HG03159 (cell line): ENCODE measurements at regions not wholly inside any gene's neighbourhood (a gene's known extent, or its start where the extent isn't known, plus 50 kb on each side); places are given as distances from the start of the nearest gene placed in this dataset.
A peak's percentile ranks its signal among the peaks of the same experiment; 100 is the strongest.

Experiments
- ATAC-seq: cut with Tn5 transposase; IDR thresholded peaks from one replicate; pipeline ENCODE4 v1.9.1; 2021; ENCODE audit warnings: mild to moderate bottlenecking, moderate library complexity; ENCODE audit not compliant: unreplicated experiment

DNA sequence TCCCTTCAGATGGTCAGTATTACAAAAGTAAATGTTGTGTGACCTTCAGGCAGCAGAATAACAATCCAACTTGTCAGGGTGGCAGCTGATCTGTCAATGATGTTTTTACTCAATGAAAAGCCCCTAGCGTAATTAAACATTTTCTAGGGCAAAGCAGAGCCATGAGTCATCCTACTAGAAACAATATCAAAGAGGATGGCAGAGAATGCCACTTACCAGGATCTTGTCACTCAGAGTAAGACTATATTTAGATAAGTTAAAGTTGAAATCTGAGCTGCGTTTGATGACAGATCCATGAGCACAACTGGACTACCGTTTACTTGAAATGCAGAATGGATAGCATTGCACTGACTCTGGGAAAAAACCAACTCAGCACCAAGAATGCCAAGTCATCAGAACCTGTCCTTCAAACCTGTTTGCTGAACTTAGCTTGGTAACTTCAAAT is 612.6 kb upstream of the ACVR2A start:
- ATAC-seq: no peak

DNA sequence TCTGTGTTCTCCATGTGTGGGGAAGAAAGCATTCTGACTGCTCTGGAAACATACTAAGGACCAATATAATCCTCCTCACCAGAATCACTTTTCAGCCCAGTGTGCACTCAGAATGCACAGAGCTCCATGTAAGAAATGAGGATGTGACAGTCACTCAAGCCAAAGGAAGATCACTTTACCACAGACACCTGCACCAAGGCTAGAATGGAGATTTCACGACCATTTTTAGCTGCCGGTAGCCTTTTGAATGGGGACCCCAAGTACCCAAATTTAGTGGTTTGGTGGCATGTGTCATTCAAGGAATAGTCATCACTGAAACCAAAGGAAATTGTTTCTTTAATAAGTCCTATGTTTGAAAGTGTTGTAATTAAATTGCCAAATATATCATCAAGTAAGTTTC is 613.2 kb upstream of the ACVR2A start:
- peak; percentile 66 for ATAC-seq

DNA sequence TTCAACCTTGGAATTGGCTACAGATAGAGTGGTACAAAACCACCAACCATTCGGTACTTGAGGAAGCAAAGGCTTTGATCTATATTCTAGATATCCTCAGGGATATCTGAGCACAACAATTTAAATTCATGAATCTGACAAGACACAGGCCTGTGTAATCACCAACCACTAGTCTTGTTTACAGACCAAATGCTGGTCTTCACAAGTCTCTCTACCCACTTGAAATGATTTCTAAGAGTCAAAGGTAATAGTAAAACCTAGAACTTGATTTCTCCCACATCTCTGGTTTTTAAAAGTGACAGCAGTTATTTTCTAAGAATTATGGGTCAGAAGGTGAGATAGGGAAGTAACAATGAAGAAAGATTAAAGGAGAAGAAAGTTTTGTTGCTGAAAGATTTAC is 613.7 kb upstream of the ACVR2A start:
- ATAC-seq: no peak

DNA sequence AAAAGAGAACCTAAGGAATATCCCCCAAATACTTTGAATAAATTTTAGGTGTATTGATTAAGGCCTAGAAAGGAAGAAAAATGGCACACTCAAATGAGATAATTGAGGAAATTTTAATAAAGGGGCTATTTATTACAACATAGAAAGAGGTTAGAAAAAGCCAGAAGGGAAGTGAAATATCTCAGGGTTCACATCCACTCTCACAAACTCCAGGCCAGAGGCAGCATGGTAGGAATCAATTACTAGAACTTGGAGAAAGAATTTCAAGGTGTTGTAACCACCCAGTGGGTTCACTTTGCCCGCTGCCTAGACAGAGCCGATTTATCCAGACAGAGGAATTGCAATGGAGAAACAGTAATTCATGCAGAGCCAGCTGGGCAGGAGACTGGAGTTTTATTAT is 617.5 kb upstream of the ACVR2A start:
- ATAC-seq: no peak

DNA sequence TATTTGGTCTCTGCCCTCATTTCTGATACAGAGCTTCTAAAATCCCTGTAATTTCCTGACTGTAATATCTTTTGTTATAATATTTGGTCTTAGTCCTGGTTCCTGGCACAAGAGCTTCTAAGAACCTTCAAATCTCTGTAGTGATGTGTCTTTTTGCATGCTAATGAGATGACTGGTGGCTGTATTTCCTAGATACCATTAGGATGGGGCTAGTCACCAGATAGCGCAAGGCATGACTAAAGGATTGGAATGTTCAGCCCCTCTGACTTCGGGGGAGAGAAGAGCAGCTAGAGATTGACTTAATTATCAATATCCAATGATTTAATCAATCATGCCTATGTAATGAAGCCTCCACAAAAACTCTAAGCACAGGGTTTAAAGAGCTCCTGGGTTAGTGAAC is 620.8 kb upstream of the ACVR2A start:
- no peak for ATAC-seq

DNA sequence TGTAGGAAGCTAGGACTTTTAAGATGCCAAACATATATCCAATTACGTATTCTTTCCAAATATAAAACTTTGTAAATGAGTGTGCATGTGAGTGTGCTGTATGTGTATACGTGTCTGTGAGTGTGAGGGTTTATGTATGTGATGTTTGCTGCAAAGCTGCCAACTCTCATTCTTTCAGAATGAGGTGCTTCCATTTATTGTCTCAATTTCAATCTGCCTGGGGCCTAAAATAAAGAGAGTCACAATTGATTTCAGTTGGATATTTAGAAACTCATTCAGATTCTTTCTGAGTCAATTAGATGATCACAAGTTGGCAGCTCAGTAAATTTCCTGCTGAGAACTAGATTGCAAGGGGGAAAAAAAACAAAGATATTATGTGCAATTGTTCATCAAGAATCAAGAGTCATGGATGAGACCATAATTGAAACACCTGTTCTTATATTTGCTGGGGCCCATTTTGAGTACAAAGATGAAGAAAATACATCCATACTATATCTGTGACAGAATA is 621.2 kb upstream of the ACVR2A start:
- ATAC-seq: no peak

DNA sequence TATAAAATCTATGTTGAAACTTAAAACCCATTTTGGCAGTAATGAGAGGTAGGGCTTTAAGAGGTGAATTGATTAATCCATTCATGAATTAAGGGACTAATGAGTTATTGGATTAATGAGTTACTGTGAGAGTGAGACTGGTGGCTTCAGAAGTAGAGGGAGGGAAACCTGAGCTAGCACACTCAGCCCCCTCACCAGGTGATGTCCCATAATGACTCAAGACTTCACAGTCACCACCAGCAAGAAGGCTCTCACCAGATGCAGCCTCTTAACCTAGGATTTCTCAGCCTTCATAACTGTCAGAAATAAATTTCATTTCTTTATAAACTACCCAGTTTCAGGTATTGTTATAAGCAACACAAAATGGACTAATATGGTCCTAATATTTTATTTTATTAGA is 621.7 kb upstream of the ACVR2A start:
- ATAC-seq: peak; percentile 78

DNA sequence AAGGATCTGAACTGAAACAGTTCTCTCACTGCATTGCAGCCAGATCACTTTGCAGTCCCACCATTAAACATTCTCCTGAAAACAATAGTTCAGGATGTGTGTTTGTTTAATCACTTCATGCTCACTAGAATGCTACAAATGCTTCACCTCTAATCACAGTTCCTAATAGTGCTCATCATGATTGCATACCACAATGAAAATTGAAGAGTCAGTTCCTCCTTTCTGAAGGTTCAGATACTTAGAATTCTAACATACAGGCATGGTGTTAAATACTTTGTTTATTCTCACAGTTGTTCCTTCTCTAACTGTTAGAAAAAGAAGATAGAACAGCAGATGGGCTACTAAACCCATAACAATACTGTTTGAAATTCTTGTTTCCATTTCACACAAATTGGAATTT is 622.3 kb upstream of the ACVR2A start:
- ATAC-seq: peak; percentile 67

DNA sequence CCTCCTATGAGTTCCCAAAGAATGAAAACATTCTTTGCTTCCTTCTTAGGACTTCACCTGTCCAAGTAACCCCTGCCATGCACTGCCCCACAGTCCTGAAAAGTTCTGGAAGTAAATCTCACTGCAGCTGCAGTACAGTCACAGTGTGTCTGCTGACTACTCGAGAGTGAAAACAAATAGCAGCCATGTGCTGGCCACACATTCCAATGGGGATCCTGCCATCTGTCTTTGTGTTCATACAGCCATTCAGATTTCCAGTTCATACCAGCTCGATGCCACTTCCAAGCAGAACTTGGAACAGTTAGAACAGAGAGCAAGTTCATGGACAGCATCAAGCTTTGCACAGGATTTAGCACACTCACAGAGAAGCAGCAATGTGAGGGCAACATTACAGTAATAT is 629.9 kb upstream of the ACVR2A start:
- ATAC-seq: no peak

DNA sequence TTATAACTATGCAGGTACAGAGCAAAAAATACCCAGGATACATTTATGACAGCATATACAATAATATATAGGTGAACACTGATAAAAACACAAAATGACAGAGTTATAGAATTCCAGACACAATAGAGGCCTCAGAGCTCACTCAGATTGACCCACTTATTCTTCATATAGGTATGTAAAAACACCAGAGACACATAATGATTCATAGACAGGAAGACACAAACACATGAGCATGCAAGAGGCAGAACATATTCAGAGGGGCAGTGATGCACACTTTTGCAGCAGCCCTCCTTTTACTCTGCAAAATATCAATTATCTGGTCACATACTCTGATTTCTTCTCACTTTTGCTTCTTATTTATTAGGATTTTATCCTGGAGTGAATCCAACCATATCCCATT is 633.3 kb upstream of the ACVR2A start:
- no peak for ATAC-seq

DNA sequence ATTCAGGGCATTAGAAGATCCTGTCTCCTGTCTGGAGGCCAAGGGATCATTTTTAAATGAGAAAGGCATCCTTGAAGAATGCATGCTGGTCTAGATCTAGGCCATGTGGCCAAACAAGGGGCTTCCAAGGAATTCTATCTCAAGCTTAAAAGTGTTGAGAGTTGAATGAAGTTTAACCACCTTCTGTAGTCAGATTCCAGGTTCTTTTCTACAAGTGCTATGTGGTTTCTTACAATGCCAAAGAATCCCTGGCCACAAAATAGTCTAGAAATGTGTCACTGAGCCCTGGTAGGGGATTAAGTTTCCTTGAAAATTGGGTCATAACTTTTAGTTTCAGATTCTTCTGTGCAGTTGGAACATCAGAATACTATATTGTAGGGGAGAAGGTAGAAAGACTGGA is 640.7 kb upstream of the ACVR2A start:
- no peak for ATAC-seq

DNA sequence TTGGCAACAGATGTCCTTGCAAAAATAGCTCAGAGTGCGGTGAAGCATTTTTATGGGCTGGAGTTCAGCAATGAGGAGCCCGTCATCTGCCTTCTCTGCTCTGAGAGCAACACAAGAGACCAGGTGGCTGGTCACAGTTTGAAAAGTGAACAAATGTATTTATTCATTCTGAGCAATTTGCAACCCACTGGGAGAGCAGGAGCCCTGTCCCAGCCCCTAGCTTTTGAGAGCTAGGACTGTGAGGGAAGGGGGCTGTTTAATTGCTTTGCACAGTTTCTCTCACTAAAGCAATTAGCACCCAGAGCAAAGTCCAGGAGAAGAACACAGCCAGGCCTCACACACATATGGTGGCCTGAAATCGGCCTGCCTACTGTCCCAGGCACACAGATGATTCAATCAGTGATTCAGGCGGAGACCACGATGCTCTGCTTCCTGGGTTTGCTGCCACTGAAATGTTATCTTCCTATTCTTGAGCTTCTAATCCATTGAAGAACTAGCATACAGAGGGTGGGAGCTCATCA is 646.1 kb upstream of the ACVR2A start:
- no peak for ATAC-seq

DNA sequence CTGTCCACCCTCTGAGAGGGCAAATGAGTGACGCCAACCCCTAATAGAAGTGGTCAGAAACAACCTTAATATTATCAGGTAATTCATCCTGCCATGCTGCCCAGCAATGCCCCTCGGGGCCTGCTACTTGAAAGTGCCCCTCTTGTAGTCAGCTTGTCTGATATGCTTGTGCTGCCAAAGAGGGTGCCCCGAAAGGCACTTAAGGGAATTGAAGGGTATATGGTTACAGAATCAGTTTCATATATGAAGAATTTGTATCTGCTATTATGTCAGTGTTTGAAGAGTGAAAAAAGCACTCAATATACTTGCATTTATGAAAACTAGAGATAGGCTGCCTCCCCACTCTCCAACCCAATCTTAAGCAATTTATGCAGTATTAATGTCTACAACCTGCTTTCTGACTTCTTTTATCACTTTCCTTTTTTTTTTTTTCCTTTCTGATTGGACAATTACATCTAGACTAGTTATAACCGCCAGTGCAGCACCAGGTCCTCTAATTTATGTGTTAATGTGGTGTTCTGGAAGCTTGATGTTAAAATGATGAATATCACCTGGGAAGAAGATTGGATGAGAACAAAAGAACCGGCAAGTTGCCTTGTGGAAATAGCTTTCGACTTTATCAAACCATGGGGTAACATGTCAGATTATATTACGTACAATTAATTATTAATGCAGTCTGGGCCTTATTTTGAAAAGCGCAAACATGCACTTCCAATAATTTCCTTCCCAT is 646.9 kb upstream of the ACVR2A start:
- no peak for ATAC-seq

DNA sequence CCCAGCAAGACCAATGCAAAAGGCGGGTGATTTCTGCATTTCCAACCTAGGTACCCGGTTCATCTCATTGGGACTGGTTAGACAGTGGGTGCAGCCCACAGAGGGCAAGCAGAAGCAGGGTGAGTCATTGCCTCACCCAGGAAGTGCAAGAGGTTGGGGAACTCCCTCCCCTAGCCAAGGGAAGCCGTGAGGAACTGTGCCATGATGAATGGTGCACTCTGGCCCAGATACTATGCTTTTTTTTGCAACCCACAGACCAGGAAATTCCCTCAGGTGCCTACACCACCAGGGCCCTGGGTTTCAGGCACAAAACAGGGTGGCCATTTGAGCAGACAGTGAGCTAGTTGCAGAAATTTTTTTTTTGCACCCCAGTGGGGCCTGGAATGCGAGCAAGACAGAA is 662.6 kb upstream of the ACVR2A start:
- peak; percentile 62 for ATAC-seq

DNA sequence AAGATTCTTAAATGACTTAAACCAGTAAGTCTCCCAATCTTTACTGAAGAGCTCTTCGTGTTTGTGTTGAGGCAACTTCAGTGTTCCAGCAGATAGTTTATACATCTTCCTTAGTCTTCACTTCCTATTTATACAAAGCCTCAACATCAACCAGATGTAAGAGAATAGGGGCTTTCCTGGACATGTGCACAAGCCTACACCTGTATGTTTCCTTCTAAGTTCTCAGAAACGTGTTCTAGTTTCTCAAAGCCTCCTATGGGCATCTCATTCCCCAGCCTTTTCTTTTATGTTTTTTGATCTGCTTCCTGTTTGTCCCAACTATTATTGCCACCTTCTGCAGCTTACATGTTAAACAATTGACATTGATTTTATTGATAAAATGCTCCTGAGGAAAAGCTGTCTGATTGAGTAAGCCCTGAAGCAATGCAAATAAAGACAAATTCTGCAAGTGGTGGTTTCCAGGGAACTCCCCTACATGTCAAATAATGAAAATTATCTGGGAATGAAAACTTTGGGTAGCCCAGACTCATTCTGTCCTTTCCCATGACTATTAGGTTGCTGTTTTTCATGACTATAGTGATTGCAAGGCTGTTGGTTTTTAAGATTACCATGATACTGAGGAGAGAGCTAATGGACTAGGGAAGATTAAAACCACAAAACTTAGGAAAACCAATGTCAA is 663.3 kb upstream of the ACVR2A start:
- ATAC-seq: peak; percentile 52

DNA sequence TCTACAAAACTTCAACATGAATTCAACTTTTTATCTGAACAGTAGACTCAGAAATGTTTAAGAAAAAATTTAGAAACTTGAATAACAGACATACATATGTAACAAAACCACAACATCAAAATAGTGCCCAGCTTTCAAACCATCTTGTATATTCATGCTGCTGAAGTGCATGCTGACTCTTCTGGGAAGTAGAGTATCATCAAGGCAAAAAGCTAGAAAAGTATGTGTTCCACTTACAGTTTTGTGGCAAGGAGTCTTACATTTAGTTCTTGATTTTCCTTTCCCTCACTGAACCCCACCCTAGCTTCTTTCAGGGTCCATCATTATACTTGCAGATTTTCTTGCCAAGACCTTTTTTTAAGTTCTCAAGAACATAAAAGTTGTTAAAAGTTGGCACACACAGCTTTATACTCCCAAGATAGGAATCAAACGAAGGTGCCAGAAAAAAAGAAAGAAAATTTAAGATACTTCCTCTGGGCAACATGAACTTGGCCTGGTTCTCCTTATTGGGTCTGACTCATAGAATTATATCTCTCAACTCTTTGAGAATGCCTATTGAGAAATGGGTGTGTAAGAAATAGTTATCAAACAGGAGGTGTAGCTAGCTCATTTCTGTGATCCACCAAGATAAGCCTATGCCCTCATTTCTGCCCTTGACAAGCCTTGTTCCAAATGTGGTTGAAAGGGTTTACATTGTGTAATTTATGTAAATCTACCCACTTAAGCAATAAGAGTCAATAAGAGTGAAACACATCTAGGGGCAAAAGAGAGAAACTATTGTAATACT is 667.6 kb upstream of the ACVR2A start:
- no peak for ATAC-seq

DNA sequence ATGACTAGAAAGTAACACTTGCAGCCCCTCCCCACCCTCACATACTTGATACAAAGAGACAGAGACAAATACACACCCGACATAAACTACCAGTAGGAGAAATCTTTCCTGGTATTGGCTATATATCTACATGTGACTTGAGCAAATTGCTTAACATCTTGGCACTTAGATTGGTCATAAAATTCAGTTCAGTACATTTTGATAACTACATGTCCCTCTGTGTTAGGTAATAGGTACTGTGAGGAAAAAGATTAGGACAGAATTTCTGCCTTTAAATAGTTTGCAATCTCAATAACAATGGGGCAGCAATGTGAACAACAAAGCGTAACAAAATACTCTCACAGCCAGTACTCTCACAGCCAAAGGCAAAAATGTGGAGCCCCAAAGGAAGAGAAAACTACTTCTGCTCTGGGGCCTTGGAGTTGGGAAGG is 670.0 kb upstream of the ACVR2A start:
- ATAC-seq: no peak

DNA sequence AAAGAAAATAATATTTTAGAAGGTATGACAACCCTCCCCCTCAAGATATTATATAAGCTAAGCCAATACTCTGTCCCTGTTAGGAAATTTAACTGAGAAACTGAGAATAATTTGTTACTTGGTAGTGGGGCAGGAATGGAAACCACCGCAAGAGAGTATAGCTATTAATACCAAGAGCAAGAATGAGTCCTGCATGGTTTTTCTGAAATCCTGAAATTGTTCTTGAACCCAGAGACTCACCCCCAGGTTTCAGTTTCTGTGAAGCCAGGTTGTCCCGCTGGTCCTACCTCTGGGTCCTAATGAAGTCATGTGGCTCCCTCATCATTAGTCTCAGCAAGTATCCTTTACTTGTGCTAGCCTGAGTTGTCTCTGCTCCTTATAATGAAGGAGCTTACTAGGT is 671.0 kb upstream of the ACVR2A start:
- ATAC-seq: peak; percentile 40

DNA sequence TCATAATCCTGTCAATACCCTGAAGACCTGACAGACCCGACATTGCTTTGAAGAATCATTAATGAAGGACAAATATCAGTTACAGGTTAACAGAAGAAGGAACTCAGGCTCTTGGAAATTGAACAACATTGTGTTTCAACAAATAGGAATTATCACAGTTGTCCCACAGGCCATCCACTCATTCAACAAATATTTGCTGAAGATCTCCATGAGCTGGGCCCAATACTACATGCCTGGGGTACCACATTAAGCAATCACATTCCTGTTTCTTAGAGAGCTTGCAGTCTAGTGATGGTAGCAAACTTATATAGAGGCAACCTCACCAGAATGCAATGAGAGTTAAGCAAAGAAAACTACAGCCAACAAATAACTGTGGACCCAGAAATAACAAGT is 671.6 kb upstream of the ACVR2A start:
- ATAC-seq: no peak

DNA sequence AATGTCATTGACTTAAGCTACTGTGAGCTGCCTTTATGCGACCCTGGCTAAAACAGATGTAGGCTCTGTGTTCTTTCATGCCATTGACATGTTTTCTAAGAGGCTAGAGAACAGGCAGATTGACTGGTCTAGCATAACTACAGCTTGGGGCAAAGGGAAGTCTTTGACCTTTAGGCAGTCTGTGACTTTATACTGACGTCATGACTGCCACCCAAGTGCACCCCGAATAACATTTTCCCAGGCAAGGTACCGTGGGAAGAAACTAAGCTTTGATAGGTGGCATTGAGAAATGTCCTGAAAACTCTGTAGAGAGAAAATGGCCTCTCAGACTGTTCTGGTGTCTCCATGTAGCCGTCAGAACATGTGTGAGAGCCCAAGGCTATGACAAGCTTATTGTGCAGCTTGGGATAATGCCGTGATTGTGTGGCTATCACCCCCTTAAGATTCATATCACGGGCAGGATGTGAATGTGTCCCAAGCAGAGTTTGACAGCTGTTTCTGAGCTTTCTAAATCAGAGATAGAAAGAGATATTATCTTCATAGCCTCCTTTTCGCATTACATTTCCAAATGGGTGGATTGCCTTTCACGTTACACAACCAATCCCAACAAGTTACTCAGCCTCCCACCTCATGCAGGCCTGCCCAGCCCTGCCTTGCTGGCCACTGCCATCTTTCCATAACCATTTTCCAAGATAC is 672.2 kb upstream of the ACVR2A start:
- ATAC-seq: no peak

DNA sequence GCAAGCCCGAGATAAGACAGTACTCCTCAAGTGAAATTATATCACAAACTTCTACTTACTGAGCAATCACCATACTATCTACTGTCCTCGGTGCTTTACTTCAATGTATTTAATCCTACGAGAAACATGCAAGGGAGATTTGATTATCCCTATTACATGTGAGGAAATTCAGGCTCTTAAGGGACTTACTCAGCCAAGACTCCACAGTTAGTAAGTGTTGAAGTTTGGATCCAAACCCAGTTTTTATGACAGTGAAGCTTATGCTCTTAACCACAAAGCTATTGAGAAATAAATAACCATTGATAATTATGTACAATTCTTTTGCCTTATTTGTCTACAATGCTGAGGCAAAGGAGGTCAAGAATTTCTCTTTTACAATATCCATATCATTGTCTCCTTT is 672.9 kb upstream of the ACVR2A start:
- ATAC-seq: no peak
